HCT116 (cell line): ENCODE measurements at regions not wholly inside any gene's neighbourhood (a gene's known extent, or its start where the extent isn't known, plus 50 kb on each side); places are given as distances from the start of the nearest gene placed in this dataset.

ENCODE experiments used
- CEBPB ChIP-seq: IDR thresholded peaks from 2 replicates; pipeline ENCODE4 v1.6.1; 2012; ENCODE audit warnings: low read depth
- CTCF ChIP-seq, 3 experiments: fragments of 200-600 bp in 1 of 3; sonication (generic) in 1 of 3; IDR thresholded peaks in 2 of 3; conservative IDR thresholded peaks in 1 of 3; 2 replicates each; pipeline ENCODE4 v1.5.1; 2012 to 2017; ENCODE audit warnings: low read depth in 2 of 3, low read length in 2 of 3, antibody characterized with exemption in 1 of 3, borderline replicate concordance in 1 of 3, control low read depth in 1 of 3, mild to moderate bottlenecking in 1 of 3, mixed read lengths in 1 of 3, mixed run types in 1 of 3, moderate library complexity in 1 of 3; ENCODE audit not compliant: insufficient read depth in 1 of 3
- EGR1 ChIP-seq: IDR thresholded peaks from 2 replicates; pipeline ENCODE4 v1.6.1; 2012; ENCODE audit warnings: low read depth
- ELF1 ChIP-seq: IDR thresholded peaks from 2 replicates; pipeline ENCODE4 v1.6.1; 2012; ENCODE audit warnings: low read depth, borderline replicate concordance
- EZH2 ChIP-seq: fragments of 200-600 bp; sonication (generic); IDR thresholded peaks from 2 replicates; pipeline ENCODE4 v1.6.1; 2017; ENCODE audit warnings: antibody characterized with exemption, mixed run types
- MAX ChIP-seq: IDR thresholded peaks from 2 replicates; pipeline ENCODE4 v1.6.1; 2012
- POLR2A ChIP-seq: IDR thresholded peaks from 2 replicates; pipeline ENCODE4 v1.7.0; 2011; ENCODE audit warnings: borderline replicate concordance; ENCODE audit not compliant: insufficient read depth, insufficient read length; ENCODE audit errors: extremely low read depth
- POLR2AphosphoS5 ChIP-seq: IDR thresholded peaks from 2 replicates; pipeline ENCODE4 v1.6.1; 2011; ENCODE audit warnings: mild to moderate bottlenecking, low read depth, low read length, moderate library complexity
- SRF ChIP-seq: IDR thresholded peaks from 2 replicates; pipeline ENCODE4 v1.6.1; 2012; ENCODE audit warnings: low read depth
- TF ChIP-seq, protein P1 (sequence below): IDR thresholded peaks from 2 replicates; pipeline ENCODE4 v1.6.1; 2012; ENCODE audit warnings: low read depth

GRCh38 chr12:77299910-77300669, 234.7 kb upstream of the E2F7 start:
- TF ChIP-seq ELF1 (no peak), CEBPB (no peak), POLR2AphosphoS5 (no peak), CTCF (IDR thresholded peaks at IDR 0.05 in 2 of 3, conservative IDR thresholded peaks at IDR 0.05 in 1 of 3; ENCODE audit: borderline replicate concordance in 1 of 3, insufficient read depth in 1 of 3, low read depth in 2 of 3, low read length in 2 of 3) (no peak), POLR2A (no peak), MAX (no peak), EGR1 (no peak), EZH2 (no peak), SRF (no peak)
- TF ChIP-seq, protein P1, sequence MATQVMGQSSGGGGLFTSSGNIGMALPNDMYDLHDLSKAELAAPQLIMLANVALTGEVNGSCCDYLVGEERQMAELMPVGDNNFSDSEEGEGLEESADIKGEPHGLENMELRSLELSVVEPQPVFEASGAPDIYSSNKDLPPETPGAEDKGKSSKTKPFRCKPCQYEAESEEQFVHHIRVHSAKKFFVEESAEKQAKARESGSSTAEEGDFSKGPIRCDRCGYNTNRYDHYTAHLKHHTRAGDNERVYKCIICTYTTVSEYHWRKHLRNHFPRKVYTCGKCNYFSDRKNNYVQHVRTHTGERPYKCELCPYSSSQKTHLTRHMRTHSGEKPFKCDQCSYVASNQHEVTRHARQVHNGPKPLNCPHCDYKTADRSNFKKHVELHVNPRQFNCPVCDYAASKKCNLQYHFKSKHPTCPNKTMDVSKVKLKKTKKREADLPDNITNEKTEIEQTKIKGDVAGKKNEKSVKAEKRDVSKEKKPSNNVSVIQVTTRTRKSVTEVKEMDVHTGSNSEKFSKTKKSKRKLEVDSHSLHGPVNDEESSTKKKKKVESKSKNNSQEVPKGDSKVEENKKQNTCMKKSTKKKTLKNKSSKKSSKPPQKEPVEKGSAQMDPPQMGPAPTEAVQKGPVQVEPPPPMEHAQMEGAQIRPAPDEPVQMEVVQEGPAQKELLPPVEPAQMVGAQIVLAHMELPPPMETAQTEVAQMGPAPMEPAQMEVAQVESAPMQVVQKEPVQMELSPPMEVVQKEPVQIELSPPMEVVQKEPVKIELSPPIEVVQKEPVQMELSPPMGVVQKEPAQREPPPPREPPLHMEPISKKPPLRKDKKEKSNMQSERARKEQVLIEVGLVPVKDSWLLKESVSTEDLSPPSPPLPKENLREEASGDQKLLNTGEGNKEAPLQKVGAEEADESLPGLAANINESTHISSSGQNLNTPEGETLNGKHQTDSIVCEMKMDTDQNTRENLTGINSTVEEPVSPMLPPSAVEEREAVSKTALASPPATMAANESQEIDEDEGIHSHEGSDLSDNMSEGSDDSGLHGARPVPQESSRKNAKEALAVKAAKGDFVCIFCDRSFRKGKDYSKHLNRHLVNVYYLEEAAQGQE, result no peak
